NCI-H1092 treated with DMSO at 0.1 percent for 48 hours (cell line): ENCODE measurements at regions not wholly inside any gene's neighbourhood (a gene's known extent, or its start where the extent isn't known, plus 50 kb on each side); places are given as distances from the start of the nearest gene placed in this dataset.
"Not testable (repeated sequence)": the region's sequence is repeated elsewhere in the genome, so short reads cannot be mapped to it uniquely, and the experiment has no call there.

Experiments used
- DNase-seq: peaks from one replicate; lab custom pipeline; 2025; lab: John Stamatoyannopoulos, UW

GRCh38 chrX:52261125-52261462, 76.4 kb downstream of the MAGED4 start:
- DNase-seq: no peak

- peak; percentile 95 for DNase-seq
Observed at GRCh38 chrX:52261463-52262194, 76.9 kb downstream of the MAGED4 start.

- no peak for DNase-seq
Observed at GRCh38 chrX:52262195-52262546, 77.5 kb downstream of the MAGED4 start.

- DNase-seq: no peak
Observed at GRCh38 chrX:52263417-52263816, 78.7 kb downstream of the MAGED4 start.

GRCh38 chrX:52265713-52266112, 81.0 kb downstream of the MAGED4 start:
- DNase-seq: peak; percentile 7

- DNase-seq: not testable (repeated sequence)
Observed at GRCh38 chrX:52268502-52268901, 83.8 kb downstream of the MAGED4 start.

GRCh38 chrX:52270453-52271116, 85.9 kb downstream of the MAGED4 start:
- no peak for DNase-seq

GRCh38 chrX:52271206-52271605, 86.5 kb downstream of the MAGED4 start:
- no peak for DNase-seq

GRCh38 chrX:52277666-52278065, 91.2 kb upstream of the XAGE2 start:
- DNase-seq: no peak

GRCh38 chrX:52280812-52281211, 88.0 kb upstream of the XAGE2 start:
- no peak for DNase-seq

GRCh38 chrX:52284865-52285264, 84.0 kb upstream of the XAGE2 start:
- no peak for DNase-seq

GRCh38 chrX:52298968-52299367, 69.9 kb upstream of the XAGE2 start:
- not testable (repeated sequence) for DNase-seq

- DNase-seq: not testable (repeated sequence)
Observed at GRCh38 chrX:52308532-52308931, 60.3 kb upstream of the XAGE2 start.
